Trophoblast cell (in vitro differentiated cells and primary cell): ENCODE measurements at regions not wholly inside any gene's neighbourhood (a gene's known extent, or its start where the extent isn't known, plus 50 kb on each side); places are given as distances from the start of the nearest gene placed in this dataset.

Source experiments
- DNase-seq, 2 donors: peaks; one replicate each; pipeline ENCODE4 v3.0.0-alpha.2; 2016
- H2AFZ ChIP-seq: 2 replicates; pipeline ENCODE4 v1.6.1; 2013; ENCODE audit warnings: low read length, moderate library complexity, mild to moderate bottlenecking; ENCODE audit not compliant: insufficient read depth, poor library complexity
- H2AK5ac ChIP-seq: 2 replicates; pipeline ENCODE4 v1.6.1; 2013; ENCODE audit warnings: mild to moderate bottlenecking, low read length
- H2BK120ac ChIP-seq: 2 replicates; pipeline ENCODE4 v1.6.1; 2013; ENCODE audit warnings: low read length, mild to moderate bottlenecking, moderate library complexity; ENCODE audit not compliant: insufficient read depth, poor library complexity
- H2BK12ac ChIP-seq: 2 replicates; pipeline ENCODE4 v1.6.1; 2013; ENCODE audit warnings: mild to moderate bottlenecking, low read length, moderate library complexity
- H2BK5ac ChIP-seq: 2 replicates; pipeline ENCODE4 v1.6.1; 2013; ENCODE audit warnings: low read length, low read depth, moderate library complexity, mild to moderate bottlenecking; ENCODE audit not compliant: poor library complexity
- H3K14ac ChIP-seq: 2 replicates; pipeline ENCODE4 v1.6.1; 2013; ENCODE audit warnings: mild to moderate bottlenecking, low read length
- H3K18ac ChIP-seq: 2 replicates; pipeline ENCODE4 v1.6.1; 2013; ENCODE audit warnings: mild to moderate bottlenecking, low read length
- H3K23ac ChIP-seq: 2 replicates; pipeline ENCODE4 v1.6.1; 2013; ENCODE audit warnings: low read length
- H3K27ac ChIP-seq: 2 replicates; pipeline ENCODE4 v1.5.1; 2013; ENCODE audit warnings: low read depth, mild to moderate bottlenecking, inconsistent platforms, low read length, moderate library complexity
- H3K27me3 ChIP-seq: 2 replicates; pipeline ENCODE4 v1.6.1; 2013; ENCODE audit warnings: inconsistent platforms, mild to moderate bottlenecking, low read length, moderate library complexity; ENCODE audit not compliant: insufficient read depth
- H3K36me3 ChIP-seq, 2 experiments: 1 replicate in 1 of 2; 2 replicates in 1 of 2; pipeline ENCODE4 v1.6.1; 2013; ENCODE audit warnings: low read length in 2 of 2, mild to moderate bottlenecking in 2 of 2, moderate library complexity in 1 of 2; ENCODE audit not compliant: insufficient read depth in 2 of 2, control insufficient read depth in 1 of 2
- H3K4ac ChIP-seq: 2 replicates; pipeline ENCODE4 v1.6.1; 2013; ENCODE audit warnings: low read depth, mild to moderate bottlenecking, low read length, moderate library complexity
- H3K4me1 ChIP-seq, 2 experiments: 1 replicate in 1 of 2; 2 replicates in 1 of 2; pipeline ENCODE4 v1.6.1; 2013; ENCODE audit warnings: low read length in 2 of 2, mild to moderate bottlenecking in 2 of 2, moderate library complexity in 1 of 2; ENCODE audit not compliant: insufficient read depth in 2 of 2, control insufficient read depth in 1 of 2
- H3K4me2 ChIP-seq: 2 replicates; pipeline ENCODE4 v1.6.1; 2013; ENCODE audit warnings: inconsistent platforms, mild to moderate bottlenecking, low read length, moderate library complexity
- H3K4me3 ChIP-seq: 2 replicates; pipeline ENCODE4 v1.5.1; 2013; ENCODE audit warnings: mild to moderate bottlenecking, low read depth, low read length, inconsistent platforms
- H3K79me1 ChIP-seq: one replicate; pipeline ENCODE4 v1.6.1; 2013; ENCODE audit warnings: low read length
- H3K79me2 ChIP-seq: 2 replicates; pipeline ENCODE4 v1.6.1; 2013; ENCODE audit warnings: low read length, mild to moderate bottlenecking; ENCODE audit not compliant: control insufficient read depth, insufficient read depth, poor library complexity
- H3K9ac ChIP-seq: 2 replicates; pipeline ENCODE4 v1.6.1; 2013; ENCODE audit warnings: mild to moderate bottlenecking, low read length
- H3K9me3 ChIP-seq: 2 replicates; pipeline ENCODE4 v1.6.1; 2013; ENCODE audit warnings: low read depth, mild to moderate bottlenecking, control low read depth, inconsistent platforms, low read length; ENCODE audit not compliant: insufficient read depth
- H4K12ac ChIP-seq: 2 replicates; pipeline ENCODE4 v1.6.1; 2013; ENCODE audit warnings: low read depth, mild to moderate bottlenecking, low read length, moderate library complexity
- H4K8ac ChIP-seq: 2 replicates; pipeline ENCODE4 v1.6.1; 2013; ENCODE audit warnings: low read depth, mild to moderate bottlenecking, low read length, moderate library complexity
- H4K91ac ChIP-seq: one replicate; pipeline ENCODE4 v1.6.1; 2013; ENCODE audit warnings: low read depth, mild to moderate bottlenecking, low read length, moderate library complexity
- WGBS: extraction: QIAGEN DNeasy Blood & Tissue Kit; methylation state at CpG from one replicate; pipeline ENCODE4 v1.1.7; 2013; ENCODE audit warnings: missing lambda C conversion rate; ENCODE audit not compliant: insufficient read length, insufficient coverage; ENCODE audit errors: extremely low coverage; 5-methylcytosine and 5-hydroxymethylcytosine counted together

DNA sequence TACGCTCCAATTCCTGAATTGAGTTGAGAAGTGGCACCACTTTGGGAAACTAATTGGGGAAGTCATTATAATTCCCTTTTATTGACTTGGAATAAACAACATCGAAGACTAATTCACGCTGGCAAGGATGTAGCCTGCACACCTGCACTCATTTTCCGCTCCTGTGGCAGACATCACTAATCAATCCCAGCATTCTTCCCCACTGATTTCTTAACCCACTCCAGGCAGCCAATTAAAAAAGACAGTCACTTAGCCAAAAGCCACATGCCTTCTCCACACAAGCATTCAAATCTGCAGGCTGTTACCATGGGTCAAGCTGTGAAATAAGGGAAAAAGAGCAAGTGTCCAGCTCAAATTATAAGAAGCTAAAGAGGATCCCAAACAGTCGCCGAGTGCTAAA, 68.2 kb upstream of the HRH2 start:
- WGBS: no CpG with 5 or more reads among the region's 6 CpGs
- H4K8ac ChIP-seq: no peak overlapping the region

DNA sequence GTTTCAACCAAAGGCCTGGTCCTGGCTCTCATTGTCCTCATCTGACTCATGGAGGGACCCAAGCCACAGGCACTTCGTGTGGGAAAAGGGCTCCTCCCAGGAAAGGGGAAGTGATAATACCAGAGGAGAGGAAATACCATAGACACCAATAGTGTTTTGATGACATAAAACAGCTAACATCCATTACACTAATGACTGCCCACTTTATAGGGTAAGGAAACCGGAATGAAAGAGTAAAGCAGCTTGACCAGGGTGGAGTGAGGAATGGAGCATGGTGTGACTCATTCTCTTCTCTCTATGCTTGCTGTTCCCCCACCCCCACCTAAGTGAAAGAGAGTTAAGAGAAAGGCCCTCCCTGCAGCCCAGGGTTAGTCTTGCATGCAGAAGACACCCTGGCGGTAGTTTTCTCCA, 67.4 kb upstream of the HRH2 start:
- Histone ChIP-seq H3K4ac (no peak overlapping the region), H3K4me1 (peaks cover 12% of the 10 kb centered on the region in 2 experiments), H4K8ac (no peak overlapping the region), H3K18ac (no peak overlapping the region), H2BK120ac (no peak overlapping the region), H3K27ac (no peak overlapping the region), H2AFZ (no peak overlapping the region), H2BK5ac (no peak overlapping the region), H2AK5ac (no peak overlapping the region), H4K91ac (no peak overlapping the region), H3K14ac (no peak overlapping the region), H3K79me2 (no peaks in the 10 kb centered on the region), H3K4me2 (peak overlapping the region; percentile 26), H3K9ac (no peak overlapping the region), H2BK12ac (no peak overlapping the region), H4K12ac (no peak overlapping the region), H3K27me3 (no peaks in the 10 kb centered on the region), H3K4me3 (no peak overlapping the region), H3K23ac (no peak overlapping the region), H3K9me3 (peaks cover 5% of the 10 kb centered on the region), H3K79me1 (no peaks in the 10 kb centered on the region), H3K36me3 (no peaks in the 10 kb centered on the region)
- peak; percentile 4 to 16 for DNase-seq
- no CpG with 5 or more reads among the region's 3 CpGs for WGBS

More for the DNA sequence above, 68.2 kb upstream of the HRH2 start:
- no peak overlapping the region for H3K14ac ChIP-seq
- H4K91ac ChIP-seq: no peak overlapping the region
- H3K4me3 ChIP-seq: no peak overlapping the region
- H3K27me3 ChIP-seq: no peaks in the 10 kb centered on the region
- no peak overlapping the region for H3K9ac ChIP-seq
- H2BK5ac ChIP-seq: no peak overlapping the region
- no peak overlapping the region for H2BK120ac ChIP-seq
- no peak overlapping the region for H3K27ac ChIP-seq
- no peak overlapping the region for H2AFZ ChIP-seq
- no peak overlapping the region for H3K4me2 ChIP-seq
- no peak for DNase-seq
- H2AK5ac ChIP-seq: no peak overlapping the region
- H4K12ac ChIP-seq: no peak overlapping the region
- H2BK12ac ChIP-seq: no peak overlapping the region
- no peaks in the 10 kb centered on the region for H3K79me2 ChIP-seq
- H3K4me1 ChIP-seq: peaks cover 12% of the 10 kb centered on the region in 2 experiments
- H3K79me1 ChIP-seq: no peaks in the 10 kb centered on the region
- H3K23ac ChIP-seq: no peak overlapping the region
- no peak overlapping the region for H3K4ac ChIP-seq
- peaks cover 5% of the 10 kb centered on the region for H3K9me3 ChIP-seq
- no peak overlapping the region for H3K18ac ChIP-seq
- H3K36me3 ChIP-seq: no peaks in the 10 kb centered on the region

DNA sequence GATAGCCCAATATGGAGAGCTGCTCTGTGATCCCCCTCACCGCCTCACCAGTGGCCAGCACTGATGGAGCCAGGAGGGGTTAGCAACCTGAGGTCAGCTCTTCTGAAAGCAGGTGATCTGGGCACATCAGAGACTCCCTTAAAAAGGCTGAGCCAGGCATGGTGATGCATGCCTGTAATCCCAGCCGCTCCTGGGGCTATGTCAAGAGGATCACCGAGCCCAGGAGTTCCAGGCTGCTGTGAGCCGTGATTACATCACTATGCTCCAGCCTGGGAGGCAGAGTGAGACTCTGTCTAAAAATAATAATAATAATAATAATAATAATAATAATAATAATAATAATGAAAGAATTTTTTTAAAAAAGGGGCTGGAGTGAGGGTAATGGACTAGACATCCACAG, 66.6 kb upstream of the HRH2 start:
- Histone ChIP-seq H3K4ac (no peak overlapping the region), H2BK120ac (no peak overlapping the region), H2AK5ac (no peak overlapping the region), H2BK12ac (no peak overlapping the region), H3K23ac (no peak overlapping the region), H3K9ac (no peak overlapping the region), H3K36me3 (no peaks in the 10 kb centered on the region), H4K12ac (no peak overlapping the region), H4K91ac (no peak overlapping the region), H3K4me3 (no peak overlapping the region), H3K4me1 (peaks cover 12% of the 10 kb centered on the region in 2 experiments), H2AFZ (no peak overlapping the region), H3K27me3 (no peaks in the 10 kb centered on the region), H3K79me1 (no peaks in the 10 kb centered on the region), H4K8ac (no peak overlapping the region), H3K18ac (no peak overlapping the region), H3K27ac (no peak overlapping the region), H3K79me2 (no peaks in the 10 kb centered on the region), H3K14ac (no peak overlapping the region), H3K9me3 (peaks cover 5% of the 10 kb centered on the region), H2BK5ac (no peak overlapping the region), H3K4me2 (no peak overlapping the region)
- DNase-seq: no peak
- no CpG with 5 or more reads among the region's 4 CpGs for WGBS

DNA sequence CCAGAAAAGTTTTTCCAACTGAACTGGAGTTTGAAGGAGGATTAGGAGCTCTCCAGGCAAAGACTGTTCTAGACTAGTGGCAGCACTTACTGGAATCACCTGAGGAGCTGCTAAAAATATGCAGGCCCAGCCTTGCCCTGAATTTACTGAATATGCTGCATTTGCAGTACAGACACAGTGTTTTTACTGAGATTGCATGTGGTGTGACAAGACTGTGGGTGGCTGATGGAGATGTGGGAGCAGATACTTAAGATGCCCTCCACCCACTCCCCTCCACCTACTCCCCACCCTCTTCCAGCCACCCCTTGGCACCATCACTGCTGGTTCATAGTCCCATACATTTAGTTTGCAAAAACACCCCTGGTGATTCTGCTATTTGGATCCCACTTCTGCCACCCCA, 64.1 kb upstream of the HRH2 start:
- H3K4me3 ChIP-seq: no peak overlapping the region
- no peak overlapping the region for H2AFZ ChIP-seq
- peaks cover 12% of the 10 kb centered on the region in 2 experiments for H3K4me1 ChIP-seq
- H3K23ac ChIP-seq: no peak overlapping the region
- no peak overlapping the region for H2BK120ac ChIP-seq
- no peak overlapping the region for H3K9ac ChIP-seq
- H3K4me2 ChIP-seq: no peak overlapping the region
- H2BK5ac ChIP-seq: no peak overlapping the region
- no peak for DNase-seq
- no peak overlapping the region for H3K14ac ChIP-seq
- no peaks in the 10 kb centered on the region for H3K36me3 ChIP-seq
- no peaks in the 10 kb centered on the region for H3K79me1 ChIP-seq
- no peak overlapping the region for H3K4ac ChIP-seq
- H2BK12ac ChIP-seq: no peak overlapping the region
- peaks cover 2% of the 10 kb centered on the region for H3K9me3 ChIP-seq
- H4K91ac ChIP-seq: no peak overlapping the region
- no peak overlapping the region for H3K27ac ChIP-seq
- no peaks in the 10 kb centered on the region for H3K27me3 ChIP-seq
- H3K18ac ChIP-seq: no peak overlapping the region
- no peak overlapping the region for H2AK5ac ChIP-seq
- no peak overlapping the region for H4K12ac ChIP-seq
- H3K79me2 ChIP-seq: no peaks in the 10 kb centered on the region
- H4K8ac ChIP-seq: no peak overlapping the region
